HUES48 (cell line): ENCODE measurements at regions not wholly inside any gene's neighbourhood (a gene's known extent, or its start where the extent isn't known, plus 50 kb on each side); places are given as distances from the start of the nearest gene placed in this dataset.

Experiments used
- H3K27ac ChIP-seq: one replicate; pipeline ENCODE4 v1.7.0; 2013; ENCODE audit warnings: low read depth, low read length, inconsistent platforms
- H3K27me3 ChIP-seq: 2 replicates; pipeline ENCODE4 v1.6.1; 2013; ENCODE audit warnings: mild to moderate bottlenecking, low read length; ENCODE audit not compliant: control insufficient read depth, insufficient read depth
- H3K36me3 ChIP-seq: 2 replicates; pipeline ENCODE4 v1.6.1; 2013; ENCODE audit warnings: low read length; ENCODE audit not compliant: control insufficient read depth, insufficient read depth
- H3K4me1 ChIP-seq: 2 replicates; pipeline ENCODE4 v1.6.1; 2013; ENCODE audit warnings: mild to moderate bottlenecking, low read length; ENCODE audit not compliant: control insufficient read depth, insufficient read depth
- H3K4me3 ChIP-seq: 2 replicates; pipeline ENCODE4 v1.5.1; 2013; ENCODE audit warnings: mild to moderate bottlenecking, low read depth, low read length
- H3K9ac ChIP-seq: 2 replicates; pipeline ENCODE4 v1.6.1; 2013; ENCODE audit warnings: mild to moderate bottlenecking, low read depth, low read length, moderate library complexity
- H3K9me3 ChIP-seq: 2 replicates; pipeline ENCODE4 v1.6.1; 2013; ENCODE audit warnings: low read length; ENCODE audit not compliant: control insufficient read depth, insufficient read depth

GRCh38 chr6:10030942-10031537, 383.8 kb downstream of the TFAP2A start:
- Histone ChIP-seq H3K9me3 (no peaks in the 10 kb centered on the region), H3K4me1 (peaks cover 5% of the 10 kb centered on the region; the same call in 1 of the 2 replicates), H3K27me3 (no peaks in the 10 kb centered on the region), H3K9ac (no peak overlapping the region), H3K4me3 (no peak overlapping the region), H3K27ac (no peak overlapping the region), H3K36me3 (no peaks in the 10 kb centered on the region)

- Histone ChIP-seq H3K27ac (no peak overlapping the region), H3K9ac (no peak overlapping the region), H3K27me3 (no peaks in the 10 kb centered on the region), H3K36me3 (no peaks in the 10 kb centered on the region), H3K4me1 (peaks cover 1% of the 10 kb centered on the region; the same call in 1 of the 2 replicates), H3K9me3 (no peaks in the 10 kb centered on the region), H3K4me3 (no peak overlapping the region)
Observed at GRCh38 chr6:10028222-10028621, 386.7 kb downstream of the TFAP2A start.

GRCh38 chr6:10019851-10020250, 395.0 kb downstream of the TFAP2A start:
- H3K27ac ChIP-seq = no peak overlapping the region
- H3K9ac ChIP-seq = no peak overlapping the region
- H3K36me3 ChIP-seq = no peaks in the 10 kb centered on the region
- no peaks in the 10 kb centered on the region for H3K4me1 ChIP-seq
- H3K27me3 ChIP-seq = no peaks in the 10 kb centered on the region
- H3K9me3 ChIP-seq = no peaks in the 10 kb centered on the region
- no peak overlapping the region for H3K4me3 ChIP-seq

GRCh38 chr6:10014557-10014956, 400.3 kb downstream of the TFAP2A start:
- no peaks in the 10 kb centered on the region for H3K4me1 ChIP-seq
- H3K9me3 ChIP-seq = no peaks in the 10 kb centered on the region; the same call in 1 of the 2 replicates
- no peak overlapping the region for H3K27ac ChIP-seq
- H3K9ac ChIP-seq = no peak overlapping the region
- no peaks in the 10 kb centered on the region for H3K27me3 ChIP-seq
- no peak overlapping the region for H3K4me3 ChIP-seq
- no peaks in the 10 kb centered on the region for H3K36me3 ChIP-seq

- H3K9me3 ChIP-seq = no peaks in the 10 kb centered on the region
- no peak overlapping the region for H3K4me3 ChIP-seq
- no peaks in the 10 kb centered on the region for H3K4me1 ChIP-seq
- no peaks in the 10 kb centered on the region for H3K27me3 ChIP-seq
- H3K9ac ChIP-seq = no peak overlapping the region
- H3K36me3 ChIP-seq = no peaks in the 10 kb centered on the region
- H3K27ac ChIP-seq = no peak overlapping the region
Observed at GRCh38 chr6:10000551-10000950, 414.3 kb downstream of the TFAP2A start.

GRCh38 chr6:9999796-10000195, 415.1 kb downstream of the TFAP2A start:
- H3K4me3 ChIP-seq = no peak overlapping the region
- H3K9me3 ChIP-seq = no peaks in the 10 kb centered on the region
- H3K4me1 ChIP-seq = no peaks in the 10 kb centered on the region
- no peaks in the 10 kb centered on the region for H3K36me3 ChIP-seq
- H3K27me3 ChIP-seq = no peaks in the 10 kb centered on the region
- no peak overlapping the region for H3K9ac ChIP-seq
- no peak overlapping the region for H3K27ac ChIP-seq

- no peak overlapping the region for H3K4me3 ChIP-seq
- no peaks in the 10 kb centered on the region for H3K27me3 ChIP-seq
- H3K9ac ChIP-seq = no peak overlapping the region
- no peak overlapping the region for H3K27ac ChIP-seq
- H3K36me3 ChIP-seq = no peaks in the 10 kb centered on the region
- H3K9me3 ChIP-seq = 0 out of 2 replicates have a peak, but pooled peaks cover 3% of the 10 kb centered on the region
- no peaks in the 10 kb centered on the region for H3K4me1 ChIP-seq
Observed at GRCh38 chr6:9986273-9986672, 428.6 kb downstream of the TFAP2A start.

GRCh38 chr6:9985481-9985880, 429.4 kb downstream of the TFAP2A start:
- H3K4me1 ChIP-seq = no peaks in the 10 kb centered on the region
- H3K27me3 ChIP-seq = no peaks in the 10 kb centered on the region
- no peak overlapping the region for H3K4me3 ChIP-seq
- H3K36me3 ChIP-seq = no peaks in the 10 kb centered on the region
- H3K27ac ChIP-seq = no peak overlapping the region
- 0 out of 2 replicates have a peak, but pooled peaks cover 3% of the 10 kb centered on the region for H3K9me3 ChIP-seq
- H3K9ac ChIP-seq = no peak overlapping the region

- no peaks in the 10 kb centered on the region for H3K4me1 ChIP-seq
- 0 out of 2 replicates have a peak, but pooled peaks cover 3% of the 10 kb centered on the region for H3K9me3 ChIP-seq
- H3K36me3 ChIP-seq = no peaks in the 10 kb centered on the region
- no peak overlapping the region for H3K9ac ChIP-seq
- H3K4me3 ChIP-seq = no peak overlapping the region
- H3K27ac ChIP-seq = no peak overlapping the region
- no peaks in the 10 kb centered on the region for H3K27me3 ChIP-seq
Observed at GRCh38 chr6:9984607-9985006, 430.3 kb downstream of the TFAP2A start.

- H3K4me3 ChIP-seq = no peak overlapping the region
- no peak overlapping the region for H3K9ac ChIP-seq
- H3K36me3 ChIP-seq = no peaks in the 10 kb centered on the region
- H3K27ac ChIP-seq = no peak overlapping the region
- H3K9me3 ChIP-seq = 0 out of 2 replicates have a peak, but pooled peaks cover 3% of the 10 kb centered on the region
- no peaks in the 10 kb centered on the region for H3K27me3 ChIP-seq
- no peaks in the 10 kb centered on the region for H3K4me1 ChIP-seq
Observed at GRCh38 chr6:9983168-9983567, 431.7 kb downstream of the TFAP2A start.

- no peak overlapping the region for H3K4me3 ChIP-seq
- H3K36me3 ChIP-seq = no peaks in the 10 kb centered on the region
- H3K27ac ChIP-seq = no peak overlapping the region
- H3K4me1 ChIP-seq = no peaks in the 10 kb centered on the region
- no peaks in the 10 kb centered on the region for H3K27me3 ChIP-seq
- H3K9ac ChIP-seq = no peak overlapping the region
- 0 out of 2 replicates have a peak, but pooled peaks cover 3% of the 10 kb centered on the region for H3K9me3 ChIP-seq
Observed at GRCh38 chr6:9982215-9982614, 432.7 kb downstream of the TFAP2A start.
